ENCODE measurements at regions not wholly inside any gene's neighbourhood (a gene's known extent, or its start where the extent isn't known, plus 50 kb on each side); places are given as distances from the start of the nearest gene placed in this dataset.

GRCh38 chr13:44292545-44292944 is 81.1 kb upstream of the SERP2 start:
- Mint-ChIP-seq H3K27ac (ENCODE audit: unreplicated experiment) (no peak overlapping the region), H3K9me3 (ENCODE audit: unreplicated experiment) (peaks cover 19% of the 10 kb centered on the region), H3K27me3 (ENCODE audit: insufficient read depth, unreplicated experiment) (no peaks in the 10 kb centered on the region), H3K4me3 (ENCODE audit: unreplicated experiment) (no peak overlapping the region), H3K36me3 (ENCODE audit: insufficient read depth, unreplicated experiment) (no peaks in the 10 kb centered on the region), H3K4me1 (ENCODE audit: low read depth, unreplicated experiment) (peaks cover 9% of the 10 kb centered on the region)
- no TSS peak for BruUV-seq (replicated peaks)
- CTCF ChIA-PET = no interaction called here
- TF ChIP-seq CTCF (IDR thresholded peaks at IDR 0.05; ENCODE audit: insufficient read depth in 1 of 2, low read depth in 1 of 2, low read length in 1 of 2, severe bottlenecking in 1 of 2, unreplicated experiment in 1 of 2) = no peak
- POLR2A ChIA-PET = no interaction called here
- Histone ChIP-seq H3K36me3 (ENCODE audit: control insufficient read depth, insufficient read depth, low read length) (0 out of 2 replicates have a peak, but pooled peaks cover 1% of the 10 kb centered on the region), H3K27me3 (replicated peaks; ENCODE audit: control insufficient read depth, insufficient read depth, low read length) (no peaks in the 10 kb centered on the region), H3K4me1 (peaks cover 10% of the 10 kb centered on the region), H3K4me3 (ENCODE audit: low read depth, low read length) (no peak overlapping the region), H3K9me3 (no peaks in the 10 kb centered on the region)
- no peak for DNase-seq
- intact Hi-C loops (cut with micrococcal nuclease; ENCODE audit: unreplicated experiment) = no loop called here

GRCh38 chr13:44293374-44293773 is 80.2 kb upstream of the SERP2 start:
- H3K4me1 Mint-ChIP-seq (ENCODE audit: low read depth, unreplicated experiment) = peaks cover under 1% of the 10 kb centered on the region
- H3K4me3 Mint-ChIP-seq (ENCODE audit: unreplicated experiment) = no peak overlapping the region
- Histone ChIP-seq H3K9me3 (no peaks in the 10 kb centered on the region), H3K36me3 (ENCODE audit: control insufficient read depth, insufficient read depth, low read length) (0 out of 2 replicates have a peak, but pooled peaks cover under 1% of the 10 kb centered on the region), H3K27me3 (replicated peaks; ENCODE audit: control insufficient read depth, insufficient read depth, low read length) (no peaks in the 10 kb centered on the region), H3K4me3 (ENCODE audit: low read depth, low read length) (no peak overlapping the region), H3K4me1 (0 out of 2 replicates have a peak, but pooled peaks cover 2% of the 10 kb centered on the region)
- no TSS peak for BruUV-seq (replicated peaks)
- H3K9me3 Mint-ChIP-seq (ENCODE audit: unreplicated experiment) = peaks cover 19% of the 10 kb centered on the region
- H3K36me3 Mint-ChIP-seq (ENCODE audit: insufficient read depth, unreplicated experiment) = no peaks in the 10 kb centered on the region
- ChIA-PET POLR2A (no interaction called here), CTCF (no interaction called here)
- H3K27ac Mint-ChIP-seq (ENCODE audit: unreplicated experiment) = no peak overlapping the region
- TF ChIP-seq CTCF (IDR thresholded peaks at IDR 0.05; ENCODE audit: insufficient read depth in 1 of 2, low read depth in 1 of 2, low read length in 1 of 2, severe bottlenecking in 1 of 2, unreplicated experiment in 1 of 2) = no peak
- intact Hi-C loops (cut with micrococcal nuclease; ENCODE audit: unreplicated experiment) = no loop called here
- H3K27me3 Mint-ChIP-seq (ENCODE audit: insufficient read depth, unreplicated experiment) = no peaks in the 10 kb centered on the region
- DNase-seq = no peak

GRCh38 chr13:44293908-44294735 is 79.5 kb upstream of the SERP2 start:
- CTCF ChIA-PET = no interaction called here
- H3K27ac Mint-ChIP-seq (ENCODE audit: unreplicated experiment) = no peak overlapping the region
- H3K9me3 Mint-ChIP-seq (ENCODE audit: unreplicated experiment) = peaks cover 19% of the 10 kb centered on the region
- intact Hi-C loops (cut with micrococcal nuclease; ENCODE audit: unreplicated experiment) = no loop called here
- no peak for DNase-seq
- no peaks in the 10 kb centered on the region for H3K36me3 Mint-ChIP-seq (ENCODE audit: insufficient read depth, unreplicated experiment)
- no peaks in the 10 kb centered on the region for H3K27me3 Mint-ChIP-seq (ENCODE audit: insufficient read depth, unreplicated experiment)
- POLR2A ChIA-PET = no interaction called here
- H3K4me1 ChIP-seq = no peaks in the 10 kb centered on the region
- no TSS peak for BruUV-seq (replicated peaks)
- no peaks in the 10 kb centered on the region for H3K9me3 ChIP-seq
- no peak overlapping the region for H3K4me3 Mint-ChIP-seq (ENCODE audit: unreplicated experiment)
- H3K27me3 ChIP-seq (replicated peaks; ENCODE audit: control insufficient read depth, insufficient read depth, low read length) = no peaks in the 10 kb centered on the region
- H3K36me3 ChIP-seq (ENCODE audit: control insufficient read depth, insufficient read depth, low read length) = no peaks in the 10 kb centered on the region
- H3K4me1 Mint-ChIP-seq (ENCODE audit: low read depth, unreplicated experiment) = no peaks in the 10 kb centered on the region
- no peak overlapping the region for H3K4me3 ChIP-seq (ENCODE audit: low read depth, low read length)
- TF ChIP-seq CTCF (IDR thresholded peaks at IDR 0.05; ENCODE audit: insufficient read depth in 1 of 2, low read depth in 1 of 2, low read length in 1 of 2, severe bottlenecking in 1 of 2, unreplicated experiment in 1 of 2) = no peak

Measured in Caco-2 (cell line).